ENCODE measurements at regions not wholly inside any gene's neighbourhood (a gene's known extent, or its start where the extent isn't known, plus 50 kb on each side); places are given as distances from the start of the nearest gene placed in this dataset.
A peak's percentile ranks its signal among the peaks of the same experiment; 100 is the strongest.

- Histone ChIP-seq H3K4me1 (ENCODE audit: control insufficient read depth in 1 of 2, insufficient read depth in 1 of 2, low read depth in 1 of 2, low read length in 1 of 2) (peaks cover 0 to 4% of the 10 kb centered on the region in 2 experiments), H3K36me3 (no peaks in the 10 kb centered on the region), H3K4me3 (ENCODE audit: low read depth in 1 of 2, low read length in 1 of 2) (no peak overlapping the region), H3K27ac (no peak overlapping the region), H3K9me3 (no peaks in the 10 kb centered on the region), H3K27me3 (no peaks in the 10 kb centered on the region)
- TF ChIP-seq CTCF (IDR thresholded peaks at IDR 0.05), result no peak
These were observed 145.6 kb upstream of the UBASH3B start for GRCh38 chr11:122509899-122510298.

- no peaks in the 10 kb centered on the region for H3K36me3 ChIP-seq
- peaks cover 0 to 4% of the 10 kb centered on the region in 2 experiments for H3K4me1 ChIP-seq (ENCODE audit: control insufficient read depth in 1 of 2, insufficient read depth in 1 of 2, low read depth in 1 of 2, low read length in 1 of 2)
- no peaks in the 10 kb centered on the region for H3K27me3 ChIP-seq
- H3K9me3 ChIP-seq, result no peaks in the 10 kb centered on the region
- no peak for TF ChIP-seq CTCF (IDR thresholded peaks at IDR 0.05)
- H3K4me3 ChIP-seq (ENCODE audit: low read depth in 1 of 2, low read length in 1 of 2), result no peak overlapping the region
- H3K27ac ChIP-seq, result no peak overlapping the region
These were observed 146.4 kb upstream of the UBASH3B start for GRCh38 chr11:122509091-122509490.

GRCh38 chr11:122505304-122506006 lies 150.1 kb upstream of the UBASH3B start:
- Histone ChIP-seq H3K4me1 (ENCODE audit: control insufficient read depth in 1 of 2, insufficient read depth in 1 of 2, low read depth in 1 of 2, low read length in 1 of 2) (peaks cover 3 to 4% of the 10 kb centered on the region in 2 experiments), H3K9me3 (no peaks in the 10 kb centered on the region), H3K36me3 (no peaks in the 10 kb centered on the region), H3K27me3 (no peaks in the 10 kb centered on the region), H3K27ac (no peak overlapping the region), H3K4me3 (ENCODE audit: low read depth in 1 of 2, low read length in 1 of 2) (no peak overlapping the region)
- TF ChIP-seq CTCF (IDR thresholded peaks at IDR 0.05), result peak; percentile 46

- Histone ChIP-seq H3K27ac (no peak overlapping the region), H3K27me3 (no peaks in the 10 kb centered on the region), H3K4me3 (ENCODE audit: low read depth in 1 of 2, low read length in 1 of 2) (no peak overlapping the region), H3K36me3 (no peaks in the 10 kb centered on the region), H3K4me1 (ENCODE audit: control insufficient read depth in 1 of 2, insufficient read depth in 1 of 2, low read depth in 1 of 2, low read length in 1 of 2) (peaks cover 5 to 10% of the 10 kb centered on the region in 2 experiments), H3K9me3 (no peaks in the 10 kb centered on the region)
- TF ChIP-seq CTCF (IDR thresholded peaks at IDR 0.05), result no peak
These were observed 161.3 kb upstream of the UBASH3B start for GRCh38 chr11:122494221-122494620.

- no peak for TF ChIP-seq CTCF (IDR thresholded peaks at IDR 0.05)
- H3K27ac ChIP-seq, result no peak overlapping the region
- H3K9me3 ChIP-seq, result no peaks in the 10 kb centered on the region
- H3K36me3 ChIP-seq, result no peaks in the 10 kb centered on the region
- no peak overlapping the region for H3K4me3 ChIP-seq (ENCODE audit: low read depth in 1 of 2, low read length in 1 of 2)
- no peaks in the 10 kb centered on the region for H3K27me3 ChIP-seq
- H3K4me1 ChIP-seq (ENCODE audit: control insufficient read depth in 1 of 2, insufficient read depth in 1 of 2, low read depth in 1 of 2, low read length in 1 of 2), result peaks cover 5 to 10% of the 10 kb centered on the region in 2 experiments
These were observed 164.0 kb upstream of the UBASH3B start for GRCh38 chr11:122491509-122491908.

Data from neutrophil (primary cell).